ENCODE measurements at regions not wholly inside any gene's neighbourhood (a gene's known extent, or its start where the extent isn't known, plus 50 kb on each side); places are given as distances from the start of the nearest gene placed in this dataset.

- TF ChIP-seq CTCF (conservative IDR thresholded peaks at IDR 0.05 in 1 of 2, IDR thresholded peaks at IDR 0.05 in 1 of 2; ENCODE audit: extremely low read depth in 1 of 2, insufficient read depth in 1 of 2, low read depth in 1 of 2, low read length in 2 of 2) = no peak
- TF ChIP-seq EZH2 (IDR thresholded peaks at IDR 0.05; ENCODE audit: borderline replicate concordance, low read length) = no peak
Observed at GRCh38 chr12:58819345-58819744, 101.0 kb downstream of the LRIG3 start.

All from mammary epithelial cell (primary cell).